Mesendoderm (in vitro differentiated cells): ENCODE measurements at regions not wholly inside any gene's neighbourhood (a gene's known extent, or its start where the extent isn't known, plus 50 kb on each side); places are given as distances from the start of the nearest gene placed in this dataset.

Experiments used
- DNase-seq: peaks from one replicate; pipeline ENCODE4 v3.0.0; 2013
- H2AK5ac ChIP-seq: 2 replicates; pipeline ENCODE4 v1.6.1; 2013; ENCODE audit warnings: low read length, inconsistent platforms
- H2BK120ac ChIP-seq: 2 replicates; pipeline ENCODE4 v1.6.1; 2013; ENCODE audit warnings: low read depth, mild to moderate bottlenecking, low read length, moderate library complexity, mixed read lengths
- H2BK15ac ChIP-seq: replicated peaks from 2 replicates; pipeline ENCODE4 v1.6.1; 2013; ENCODE audit warnings: low read depth, mild to moderate bottlenecking, moderate library complexity
- H2BK5ac ChIP-seq: 2 replicates; pipeline ENCODE4 v1.6.1; 2013; ENCODE audit warnings: low read length, inconsistent platforms
- H3K18ac ChIP-seq: 2 replicates; pipeline ENCODE4 v1.6.1; 2013; ENCODE audit warnings: mild to moderate bottlenecking, low read length, mixed read lengths
- H3K23ac ChIP-seq: one replicate; pipeline ENCODE4 v1.6.1; 2013; ENCODE audit warnings: low read length
- H3K27ac ChIP-seq: 2 replicates; pipeline ENCODE4 v1.5.1; 2013; ENCODE audit warnings: low read depth, mild to moderate bottlenecking, inconsistent platforms, low read length, moderate library complexity
- H3K27me3 ChIP-seq: 2 replicates; pipeline ENCODE4 v1.6.1; 2013; ENCODE audit warnings: low read length, control low read depth, mild to moderate bottlenecking, inconsistent platforms; ENCODE audit not compliant: insufficient read depth, poor library complexity
- H3K36me3 ChIP-seq: 2 replicates; pipeline ENCODE4 v1.6.1; 2013; ENCODE audit warnings: low read length, inconsistent platforms; ENCODE audit not compliant: control insufficient read depth, insufficient read depth
- H3K4ac ChIP-seq: one replicate; pipeline ENCODE4 v1.6.1; 2013; ENCODE audit warnings: low read depth, mild to moderate bottlenecking, low read length, moderate library complexity
- H3K4me1 ChIP-seq: 2 replicates; pipeline ENCODE4 v1.6.1; 2013; ENCODE audit warnings: low read depth, low read length, inconsistent platforms; ENCODE audit not compliant: control insufficient read depth
- H3K4me2 ChIP-seq: 2 replicates; pipeline ENCODE4 v1.6.1; 2013; ENCODE audit warnings: low read length
- H3K4me3 ChIP-seq: 2 replicates; pipeline ENCODE4 v1.5.1; 2013; ENCODE audit warnings: mild to moderate bottlenecking, low read length
- H3K56ac ChIP-seq: one replicate; pipeline ENCODE4 v1.6.1; 2013; ENCODE audit warnings: low read length
- H3K79me1 ChIP-seq: 2 replicates; pipeline ENCODE4 v1.6.1; 2013; ENCODE audit warnings: low read length, inconsistent platforms
- H3K79me2 ChIP-seq: 2 replicates; pipeline ENCODE4 v1.6.1; 2013; ENCODE audit warnings: mild to moderate bottlenecking, low read length; ENCODE audit not compliant: control insufficient read depth, insufficient read depth
- H3K9ac ChIP-seq: 2 replicates; pipeline ENCODE4 v1.6.1; 2013; ENCODE audit warnings: low read length, inconsistent platforms
- H4K5ac ChIP-seq: one replicate; pipeline ENCODE4 v1.6.1; 2013; ENCODE audit warnings: low read length
- H4K8ac ChIP-seq: one replicate; pipeline ENCODE4 v1.6.1; 2013; ENCODE audit warnings: low read depth, mild to moderate bottlenecking, control low read depth, low read length, moderate library complexity
- WGBS: extraction: QIAGEN DNeasy Blood & Tissue Kit; methylation state at CpG from one replicate; pipeline ENCODE4 v1.1.7; 2013; ENCODE audit warnings: low lambda C conversion rate, missing lambda C conversion rate; ENCODE audit not compliant: insufficient coverage; ENCODE audit errors: extremely low coverage; 5-methylcytosine and 5-hydroxymethylcytosine counted together

- no peaks in the 10 kb centered on the region for H3K27me3 ChIP-seq
- no CpG with 5 or more reads among the region's 1 CpG for WGBS
Measured at GRCh38 chr4:14132301-14132700, 504.8 kb upstream of the BOD1L1 start.

GRCh38 chr4:14138106-14138505 lies 510.6 kb upstream of the BOD1L1 start:
- H3K4me2 ChIP-seq: no peak overlapping the region
- H3K79me1 ChIP-seq: no peaks in the 10 kb centered on the region
- no peak overlapping the region for H2BK5ac ChIP-seq
- H3K18ac ChIP-seq: no peak overlapping the region
- no peak overlapping the region for H4K8ac ChIP-seq
- H3K4me1 ChIP-seq: no peaks in the 10 kb centered on the region
- no peak overlapping the region for H4K5ac ChIP-seq
- H2BK15ac ChIP-seq: no peak overlapping the region
- H3K27me3 ChIP-seq: no peaks in the 10 kb centered on the region
- no peak overlapping the region for H2AK5ac ChIP-seq
- H3K4ac ChIP-seq: no peak overlapping the region
- H3K79me2 ChIP-seq: no peaks in the 10 kb centered on the region
- H3K27ac ChIP-seq: no peak overlapping the region
- H2BK120ac ChIP-seq: no peak overlapping the region
- DNase-seq: no peak
- H3K23ac ChIP-seq: no peak overlapping the region
- no peaks in the 10 kb centered on the region for H3K36me3 ChIP-seq
- H3K4me3 ChIP-seq: no peak overlapping the region
- no peak overlapping the region for H3K56ac ChIP-seq
- no peak overlapping the region for H3K9ac ChIP-seq

More at GRCh38 chr4:14132301-14132700, 504.8 kb upstream of the BOD1L1 start:
- no peaks in the 10 kb centered on the region for H3K4me1 ChIP-seq
- no peaks in the 10 kb centered on the region for H3K79me2 ChIP-seq
- H3K18ac ChIP-seq: no peak overlapping the region
- no peak overlapping the region for H3K4me3 ChIP-seq
- DNase-seq: no peak
- H3K56ac ChIP-seq: no peak overlapping the region
- H2BK5ac ChIP-seq: no peak overlapping the region
- H3K4ac ChIP-seq: no peak overlapping the region
- no peak overlapping the region for H3K27ac ChIP-seq
- H2BK15ac ChIP-seq: no peak overlapping the region
- no peaks in the 10 kb centered on the region for H3K36me3 ChIP-seq
- H4K5ac ChIP-seq: no peak overlapping the region
- H2BK120ac ChIP-seq: no peak overlapping the region
- no peak overlapping the region for H3K9ac ChIP-seq
- no peak overlapping the region for H2AK5ac ChIP-seq
- H3K23ac ChIP-seq: no peak overlapping the region
- no peaks in the 10 kb centered on the region for H3K79me1 ChIP-seq
- H4K8ac ChIP-seq: no peak overlapping the region
- H3K4me2 ChIP-seq: no peak overlapping the region

GRCh38 chr4:14143892-14144291 lies 516.4 kb upstream of the BOD1L1 start:
- Histone ChIP-seq H2AK5ac (no peak overlapping the region), H3K56ac (no peak overlapping the region), H3K4me2 (no peak overlapping the region), H3K79me2 (no peaks in the 10 kb centered on the region), H3K18ac (no peak overlapping the region), H2BK120ac (no peak overlapping the region), H3K27me3 (no peaks in the 10 kb centered on the region), H3K4me1 (no peaks in the 10 kb centered on the region), H3K23ac (no peak overlapping the region), H3K4me3 (no peak overlapping the region), H2BK5ac (no peak overlapping the region), H3K4ac (no peak overlapping the region), H4K5ac (no peak overlapping the region), H2BK15ac (no peak overlapping the region), H3K36me3 (no peaks in the 10 kb centered on the region), H3K27ac (no peak overlapping the region), H3K9ac (no peak overlapping the region), H3K79me1 (no peaks in the 10 kb centered on the region), H4K8ac (no peak overlapping the region)
- WGBS: no CpG with 5 or more reads among the region's 1 CpG
- DNase-seq: peak; percentile 42

- H2BK5ac ChIP-seq: no peak overlapping the region
- no peak overlapping the region for H3K27ac ChIP-seq
- no CpG with 5 or more reads among the region's 6 CpGs for WGBS
- H2BK120ac ChIP-seq: no peak overlapping the region
- H2AK5ac ChIP-seq: no peak overlapping the region
- no peaks in the 10 kb centered on the region for H3K79me2 ChIP-seq
- H3K36me3 ChIP-seq: no peaks in the 10 kb centered on the region
- no peak overlapping the region for H3K23ac ChIP-seq
- no peak overlapping the region for H3K4me3 ChIP-seq
- no peak overlapping the region for H3K9ac ChIP-seq
- H3K4ac ChIP-seq: no peak overlapping the region
- H3K18ac ChIP-seq: no peak overlapping the region
- H3K56ac ChIP-seq: no peak overlapping the region
- H4K5ac ChIP-seq: no peak overlapping the region
- no peak overlapping the region for H3K4me2 ChIP-seq
- no peaks in the 10 kb centered on the region for H3K27me3 ChIP-seq
- no peaks in the 10 kb centered on the region for H3K4me1 ChIP-seq
- no peaks in the 10 kb centered on the region for H3K79me1 ChIP-seq
- no peak for DNase-seq
- H2BK15ac ChIP-seq: no peak overlapping the region
- no peak overlapping the region for H4K8ac ChIP-seq
Measured at GRCh38 chr4:14149176-14150053, 521.9 kb upstream of the BOD1L1 start.

- Histone ChIP-seq H2BK15ac (no peak overlapping the region), H3K9ac (no peak overlapping the region), H3K79me1 (no peaks in the 10 kb centered on the region), H3K4me3 (no peak overlapping the region), H3K27ac (no peak overlapping the region), H4K8ac (no peak overlapping the region), H3K4ac (no peak overlapping the region), H3K27me3 (no peaks in the 10 kb centered on the region), H3K23ac (no peak overlapping the region), H3K79me2 (no peaks in the 10 kb centered on the region), H3K4me1 (no peaks in the 10 kb centered on the region), H2AK5ac (no peak overlapping the region), H3K4me2 (no peak overlapping the region), H3K18ac (no peak overlapping the region), H3K36me3 (no peaks in the 10 kb centered on the region), H2BK5ac (no peak overlapping the region), H4K5ac (no peak overlapping the region), H2BK120ac (no peak overlapping the region), H3K56ac (no peak overlapping the region)
- DNase-seq: no peak
- no CpG with 5 or more reads among the region's 2 CpGs for WGBS
Measured at GRCh38 chr4:14151101-14151500, 523.6 kb upstream of the BOD1L1 start.
